GM23248 (cell line): ENCODE measurements at regions not wholly inside any gene's neighbourhood (a gene's known extent, or its start where the extent isn't known, plus 50 kb on each side); places are given as distances from the start of the nearest gene placed in this dataset.

Experiments used
- DNase-seq: peaks from one replicate; pipeline ENCODE4 v3.0.0-alpha.2; 2015
- H2AFZ ChIP-seq: fragments of 200-600 bp; sonication (generic); 2 replicates; pipeline ENCODE4 v1.6.1; 2016; ENCODE audit warnings: antibody characterized with exemption
- H3F3A ChIP-seq: fragments of 200-600 bp; sonication (generic); 2 replicates; pipeline ENCODE4 v1.6.1; 2016; ENCODE audit warnings: mild to moderate bottlenecking, antibody characterized with exemption, mixed run types; ENCODE audit not compliant: insufficient read depth
- H3K27ac ChIP-seq: fragments of 200-600 bp; sonication (generic); 2 replicates; pipeline ENCODE4 v1.5.1; 2016; ENCODE audit warnings: mild to moderate bottlenecking
- H3K27me3 ChIP-seq: fragments of 200-600 bp; sonication (generic); replicated peaks from 2 replicates; pipeline ENCODE4 v1.6.1; 2016; ENCODE audit warnings: mild to moderate bottlenecking; ENCODE audit not compliant: insufficient read depth
- H3K36me3 ChIP-seq: fragments of 200-600 bp; sonication (generic); 2 replicates; pipeline ENCODE4 v1.6.1; 2016; ENCODE audit warnings: low read depth, mild to moderate bottlenecking
- H3K4me1 ChIP-seq: fragments of 200-600 bp; sonication (generic); 2 replicates; pipeline ENCODE4 v1.6.1; 2016; ENCODE audit warnings: mild to moderate bottlenecking; ENCODE audit not compliant: insufficient read depth
- H3K4me2 ChIP-seq: fragments of 200-600 bp; sonication (generic); one replicate; pipeline ENCODE4 v1.6.1; 2016; ENCODE audit warnings: mild to moderate bottlenecking; ENCODE audit not compliant: unreplicated experiment
- H3K4me3 ChIP-seq: fragments of 200-600 bp; sonication (generic); 2 replicates; pipeline ENCODE4 v1.5.1; 2016; ENCODE audit warnings: mild to moderate bottlenecking
- H3K79me2 ChIP-seq: fragments of 200-600 bp; sonication (generic); 2 replicates; pipeline ENCODE4 v1.6.1; 2016; ENCODE audit warnings: mild to moderate bottlenecking; ENCODE audit not compliant: insufficient read depth
- H3K9ac ChIP-seq: fragments of 200-600 bp; sonication (generic); 2 replicates; pipeline ENCODE4 v1.6.1; 2016; ENCODE audit warnings: mild to moderate bottlenecking
- H3K9me2 ChIP-seq: fragments of 200-600 bp; sonication (generic); 2 replicates; pipeline ENCODE4 v1.6.1; 2016; ENCODE audit warnings: mixed run types, mild to moderate bottlenecking, moderate library complexity; ENCODE audit not compliant: insufficient read depth
- H3K9me3 ChIP-seq: fragments of 200-600 bp; sonication (generic); one replicate; pipeline ENCODE4 v1.6.1; 2017; ENCODE audit warnings: low read depth
- H4K20me1 ChIP-seq: fragments of 200-600 bp; sonication (generic); 2 replicates; pipeline ENCODE4 v1.6.0; 2016; ENCODE audit not compliant: insufficient read depth
- EZH2 ChIP-seq: fragments of 200-600 bp; sonication (generic); IDR thresholded peaks from 2 replicates; pipeline ENCODE4 v1.6.1; 2018; ENCODE audit warnings: antibody characterized with exemption, mild to moderate bottlenecking; ENCODE audit not compliant: insufficient read depth, poor library complexity, severe bottlenecking
- EZH2phosphoT487 ChIP-seq: fragments of 200-600 bp; sonication (generic); IDR thresholded peaks from 2 replicates; pipeline ENCODE4 v1.6.1; 2018; ENCODE audit warnings: antibody characterized with exemption, moderate library complexity, mild to moderate bottlenecking, low read depth; ENCODE audit not compliant: insufficient read depth
- WGBS, 2 experiments: methylation state at CpG; one replicate each; pipeline ENCODE4 v1.1.6; 2015 to 2017; ENCODE audit warnings: low lambda C conversion rate in 2 of 2, low coverage in 1 of 2; ENCODE audit errors: missing lambda C conversion rate in 2 of 2; 5-methylcytosine and 5-hydroxymethylcytosine counted together
- in situ Hi-C: fragments of 300-500 bp; cut with MboI; formaldehyde crosslinking; loops from 2 replicates; pipeline ENCODE4 v1.15.0; 2020

DNA sequence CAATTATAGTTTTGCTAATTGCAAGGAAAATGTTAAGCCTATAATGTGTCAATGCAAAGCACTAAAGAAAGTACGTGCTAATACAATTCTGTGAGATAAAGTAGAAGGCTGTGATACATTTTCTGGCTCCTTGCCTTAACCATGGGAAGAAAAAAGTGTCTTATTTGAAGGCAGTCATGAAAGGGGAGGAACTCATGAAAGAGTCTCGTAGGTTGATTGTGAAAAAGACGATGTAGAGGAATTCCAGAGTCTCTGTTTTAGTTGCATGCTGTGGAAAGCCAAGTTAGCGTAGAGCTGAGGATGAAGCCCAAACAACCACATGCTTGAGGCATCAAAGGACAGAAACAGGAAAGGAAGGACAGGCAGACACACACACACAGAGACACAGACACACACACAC is 214.1 kb downstream of the MEIS1 start:
- DNase-seq = no peak
- Histone ChIP-seq H3K79me2 (no peaks in the 10 kb centered on the region), H3K4me3 (no peak overlapping the region), H3K4me1 (no peaks in the 10 kb centered on the region), H3F3A (no peaks in the 10 kb centered on the region), H3K27me3 (0 out of 2 replicates have a peak, but pooled peaks cover 10% of the 10 kb centered on the region), H2AFZ (no peak overlapping the region), H3K4me2 (no peak overlapping the region), H3K36me3 (no peaks in the 10 kb centered on the region), H3K9me2 (no peaks in the 10 kb centered on the region), H3K27ac (no peak overlapping the region), H4K20me1 (no peaks in the 10 kb centered on the region), H3K9me3 (no peaks in the 10 kb centered on the region), H3K9ac (no peak overlapping the region)
- no peak for TF ChIP-seq EZH2phosphoT487
- TF ChIP-seq EZH2 = no peak
- WGBS, 2 experiments = 7 to 11% methylated on average over 4 of the region's 4 CpGs
- in situ Hi-C loops = no loop called here

DNA sequence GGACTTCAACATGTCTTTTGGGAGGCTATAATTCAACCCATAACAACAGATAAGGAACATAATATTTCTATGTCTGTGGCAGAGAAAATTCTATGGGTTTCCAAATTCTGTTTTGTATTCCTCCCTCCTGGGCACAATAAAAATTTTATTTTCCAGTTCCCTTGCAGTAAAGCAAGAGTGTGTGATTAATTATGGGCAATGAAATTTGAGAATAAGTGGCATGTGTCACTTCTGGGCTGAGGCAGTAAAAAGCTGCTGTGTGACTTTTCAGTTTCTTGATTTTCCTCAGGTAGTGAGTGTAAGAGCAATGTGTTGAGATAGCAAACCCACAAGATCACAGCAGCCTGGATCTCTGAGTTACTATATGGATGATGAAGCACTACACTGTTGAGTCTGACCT is 216.4 kb downstream of the MEIS1 start:
- Histone ChIP-seq H2AFZ (no peak overlapping the region), H3F3A (no peaks in the 10 kb centered on the region), H3K27ac (no peak overlapping the region), H3K4me2 (no peak overlapping the region), H3K9ac (no peak overlapping the region), H3K9me3 (no peaks in the 10 kb centered on the region), H4K20me1 (no peaks in the 10 kb centered on the region), H3K9me2 (no peaks in the 10 kb centered on the region), H3K4me1 (no peaks in the 10 kb centered on the region), H3K79me2 (no peaks in the 10 kb centered on the region), H3K27me3 (peaks cover 13% of the 10 kb centered on the region), H3K36me3 (no peaks in the 10 kb centered on the region), H3K4me3 (no peak overlapping the region)
- in situ Hi-C loops = no loop called here
- TF ChIP-seq EZH2phosphoT487 = no peak
- no peak for TF ChIP-seq EZH2
- no peak for DNase-seq

- Histone ChIP-seq H3K4me2 (no peak overlapping the region), H4K20me1 (no peaks in the 10 kb centered on the region), H3F3A (no peaks in the 10 kb centered on the region), H3K9me3 (no peaks in the 10 kb centered on the region), H3K4me3 (no peak overlapping the region), H3K36me3 (no peaks in the 10 kb centered on the region), H3K9me2 (no peaks in the 10 kb centered on the region), H3K27ac (no peak overlapping the region), H2AFZ (no peak overlapping the region), H3K9ac (no peak overlapping the region), H3K79me2 (no peaks in the 10 kb centered on the region), H3K27me3 (peaks cover 8% of the 10 kb centered on the region; the same call in 1 of the 2 replicates), H3K4me1 (no peaks in the 10 kb centered on the region)
- DNase-seq = no peak
- no peak for TF ChIP-seq EZH2phosphoT487
- TF ChIP-seq EZH2 = no peak
- in situ Hi-C loops = no loop called here
Measured at GRCh38 chr2:66660804-66661203, 225.9 kb downstream of the MEIS1 start.

DNA sequence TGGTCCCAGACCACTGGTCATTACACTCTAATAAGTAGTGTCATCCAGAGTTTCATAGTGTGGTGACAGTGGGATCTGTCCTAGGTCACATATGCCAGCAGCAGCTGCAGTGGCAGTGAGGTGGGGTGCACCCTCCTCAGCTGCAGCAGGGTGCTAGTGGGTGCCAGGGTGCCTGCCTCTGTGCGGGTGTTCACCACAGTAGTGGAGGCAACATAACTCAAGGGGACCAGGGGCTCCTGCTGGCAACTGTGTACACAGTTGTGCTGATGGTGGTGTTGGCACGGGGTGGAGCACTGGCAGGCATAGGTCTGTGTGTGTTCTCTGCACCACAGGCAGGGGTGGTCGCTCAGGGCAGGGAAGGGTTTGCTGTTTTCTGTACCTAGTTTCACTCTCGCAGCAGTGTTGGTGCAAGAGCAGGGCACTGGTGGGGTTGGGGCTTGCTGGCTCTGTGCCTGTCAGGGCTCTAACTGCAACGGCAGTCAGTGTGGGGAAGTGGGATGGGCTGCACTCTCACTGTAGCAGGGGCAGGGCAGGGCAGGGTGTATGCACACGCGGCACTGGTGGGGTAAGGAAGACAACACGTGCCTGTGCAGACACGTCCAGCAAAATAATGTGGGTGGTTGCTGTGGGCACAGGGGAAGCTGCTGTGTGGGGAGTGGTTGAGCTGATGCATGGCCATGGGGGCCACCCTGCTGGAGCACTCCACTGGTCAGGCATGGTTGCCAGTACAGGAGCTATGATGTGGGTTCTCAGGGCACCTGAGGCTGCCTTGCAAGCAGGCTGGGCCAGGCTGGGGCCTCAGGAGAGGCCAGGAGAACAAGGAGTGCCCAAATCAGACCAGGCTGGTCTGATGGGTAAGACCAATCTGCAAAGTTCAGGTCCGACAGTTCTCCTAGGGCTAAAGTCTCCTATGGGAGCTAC is 226.6 kb downstream of the MEIS1 start:
- H3K4me1 ChIP-seq = no peaks in the 10 kb centered on the region
- H2AFZ ChIP-seq = no peak overlapping the region
- H3K9me2 ChIP-seq = no peaks in the 10 kb centered on the region
- H3K27me3 ChIP-seq = peaks cover 8% of the 10 kb centered on the region; the same call in 1 of the 2 replicates
- H3F3A ChIP-seq = no peaks in the 10 kb centered on the region
- TF ChIP-seq EZH2phosphoT487 (no peak), EZH2 (no peak)
- H3K79me2 ChIP-seq = no peaks in the 10 kb centered on the region
- 45% methylated on average over 10 of the region's 10 CpGs for WGBS, 2 experiments
- H3K27ac ChIP-seq = no peak overlapping the region
- H4K20me1 ChIP-seq = no peaks in the 10 kb centered on the region
- DNase-seq = no peak
- no peaks in the 10 kb centered on the region for H3K9me3 ChIP-seq
- H3K36me3 ChIP-seq = no peaks in the 10 kb centered on the region
- H3K4me3 ChIP-seq = no peak overlapping the region
- H3K4me2 ChIP-seq = no peak overlapping the region
- no peak overlapping the region for H3K9ac ChIP-seq
- in situ Hi-C loops = no loop called here
